Epithelial cell of esophagus (primary cell): ENCODE measurements at regions not wholly inside any gene's neighbourhood (a gene's known extent, or its start where the extent isn't known, plus 50 kb on each side); places are given as distances from the start of the nearest gene placed in this dataset.

ENCODE experiments used
- DNase-seq: peaks from one replicate; pipeline ENCODE4 v3.0.0; 2010; ENCODE audit warnings: low read depth
- H3K4me3 ChIP-seq: 2 replicates; pipeline ENCODE4 v1.5.1; 2011; ENCODE audit warnings: mild to moderate bottlenecking, low read length, control low read depth
- CTCF ChIP-seq: IDR thresholded peaks from 2 replicates; pipeline ENCODE4 v1.5.1; 2011; ENCODE audit warnings: low read depth, mild to moderate bottlenecking, low read length, control low read depth, inconsistent platforms; ENCODE audit not compliant: insufficient read depth; ENCODE audit errors: missing control alignments

- no peak for DNase-seq
- no peak for TF ChIP-seq CTCF
- H3K4me3 ChIP-seq: no peak overlapping the region
These were observed 82.6 kb downstream of the FOXL3 start for GRCh38 chr7:372546-372931.

GRCh38 chr7:372932-373791 lies 83.2 kb downstream of the FOXL3 start:
- TF ChIP-seq CTCF: no peak
- H3K4me3 ChIP-seq: no peak overlapping the region
- DNase-seq: no peak

GRCh38 chr7:373818-374705 lies 84.1 kb downstream of the FOXL3 start:
- H3K4me3 ChIP-seq: no peak overlapping the region
- DNase-seq: no peak
- TF ChIP-seq CTCF: no peak

- H3K4me3 ChIP-seq: no peak overlapping the region
- TF ChIP-seq CTCF: no peak
- DNase-seq: no peak
These were observed 84.8 kb downstream of the FOXL3 start for GRCh38 chr7:374706-375311.

- TF ChIP-seq CTCF: no peak
- no peak for DNase-seq
- no peak overlapping the region for H3K4me3 ChIP-seq
These were observed 85.4 kb downstream of the FOXL3 start for GRCh38 chr7:375321-375831.

- no peak for TF ChIP-seq CTCF
- no peak for DNase-seq
- no peak overlapping the region for H3K4me3 ChIP-seq
These were observed 85.9 kb downstream of the FOXL3 start for GRCh38 chr7:375901-376305.
